Mesenchymal stem cell (in vitro differentiated cells and primary cell): ENCODE measurements at regions not wholly inside any gene's neighbourhood (a gene's known extent, or its start where the extent isn't known, plus 50 kb on each side); places are given as distances from the start of the nearest gene placed in this dataset.
"Not testable (repeated sequence)": the region's sequence is repeated elsewhere in the genome, so short reads cannot be mapped to it uniquely, and the experiment has no call there.

Experiments used
- DNase-seq: peaks from one replicate; pipeline ENCODE4 v3.0.0-alpha.2; 2013
- H2AFZ ChIP-seq: one replicate; pipeline ENCODE4 v1.6.1; 2013; ENCODE audit warnings: low read depth, mild to moderate bottlenecking, control low read depth, inconsistent platforms, low read length, moderate library complexity
- H2AK5ac ChIP-seq: 2 replicates; pipeline ENCODE4 v1.6.1; 2013; ENCODE audit warnings: low read length, moderate library complexity, mild to moderate bottlenecking, inconsistent platforms; ENCODE audit not compliant: severe bottlenecking
- H2BK120ac ChIP-seq: one replicate; pipeline ENCODE4 v1.6.1; 2013; ENCODE audit warnings: low read depth, mild to moderate bottlenecking, inconsistent platforms, low read length, moderate library complexity
- H2BK12ac ChIP-seq, 2 experiments: one replicate each; pipeline ENCODE4 v1.6.1; 2013; ENCODE audit warnings: inconsistent platforms in 2 of 2, low read length in 2 of 2, mild to moderate bottlenecking in 2 of 2, moderate library complexity in 2 of 2, control low read depth in 1 of 2
- H2BK15ac ChIP-seq: one replicate; pipeline ENCODE4 v1.6.1; 2013; ENCODE audit warnings: mild to moderate bottlenecking, low read depth, inconsistent platforms; ENCODE audit not compliant: poor library complexity, severe bottlenecking
- H2BK5ac ChIP-seq: 2 replicates; pipeline ENCODE4 v1.6.1; 2013; ENCODE audit warnings: low read depth, mild to moderate bottlenecking, low read length, control low read depth, inconsistent platforms; ENCODE audit not compliant: poor library complexity, severe bottlenecking
- H3K14ac ChIP-seq, 2 experiments: one replicate each; pipeline ENCODE4 v1.6.1; 2013; ENCODE audit warnings: inconsistent platforms in 2 of 2, low read length in 2 of 2, control low read depth in 1 of 2, mild to moderate bottlenecking in 1 of 2, moderate library complexity in 1 of 2
- H3K18ac ChIP-seq, 2 experiments: one replicate each; pipeline ENCODE4 v1.6.1; 2013; ENCODE audit warnings: inconsistent platforms in 2 of 2, low read length in 2 of 2, control low read depth in 1 of 2, low read depth in 1 of 2, mild to moderate bottlenecking in 1 of 2
- H3K23ac ChIP-seq, 2 experiments: one replicate each; pipeline ENCODE4 v1.6.1; 2013; ENCODE audit warnings: inconsistent platforms in 2 of 2, low read length in 2 of 2, mild to moderate bottlenecking in 2 of 2, moderate library complexity in 2 of 2, control low read depth in 1 of 2
- H3K27ac ChIP-seq: 2 replicates; pipeline ENCODE4 v1.5.1; 2013; ENCODE audit warnings: mild to moderate bottlenecking, moderate library complexity, low read length, control low read depth, inconsistent platforms; ENCODE audit not compliant: poor library complexity, severe bottlenecking
- H3K27me3 ChIP-seq, 2 experiments: 2 replicates each; pipeline versions ENCODE4 v1.6.1 to v1.7.0; 2013; ENCODE audit warnings: low read length in 2 of 2, mild to moderate bottlenecking in 2 of 2, moderate library complexity in 2 of 2, control low read depth in 1 of 2, inconsistent platforms in 1 of 2; ENCODE audit not compliant: control insufficient read depth in 1 of 2, insufficient read depth in 1 of 2
- H3K36me3 ChIP-seq, 2 experiments: 2 replicates each; pipeline versions ENCODE4 v1.6.1 to v1.7.0; 2013; ENCODE audit warnings: low read length in 2 of 2, control low read depth in 1 of 2, inconsistent platforms in 1 of 2, low read depth in 1 of 2, mild to moderate bottlenecking in 1 of 2; ENCODE audit not compliant: insufficient read depth in 2 of 2, control insufficient read depth in 1 of 2
- H3K4ac ChIP-seq, 2 experiments: one replicate each; pipeline ENCODE4 v1.6.1; 2013; ENCODE audit warnings: inconsistent platforms in 2 of 2, low read length in 2 of 2, mild to moderate bottlenecking in 2 of 2, moderate library complexity in 2 of 2, control low read depth in 1 of 2, low read depth in 1 of 2
- H3K4me1 ChIP-seq: 2 replicates; pipeline ENCODE4 v1.6.1; 2013; ENCODE audit warnings: low read depth, low read length, control low read depth; ENCODE audit not compliant: control insufficient read depth, insufficient read depth
- H3K4me2 ChIP-seq: 2 replicates; pipeline ENCODE4 v1.6.1; 2013; ENCODE audit warnings: low read length, mild to moderate bottlenecking, inconsistent platforms; ENCODE audit not compliant: poor library complexity, severe bottlenecking
- H3K4me3 ChIP-seq, 2 experiments: 2 replicates each; pipeline versions ENCODE4 v1.5.1 to v1.7.0; 2013; ENCODE audit warnings: low read length in 2 of 2, mild to moderate bottlenecking in 2 of 2, control low read depth in 1 of 2, low read depth in 1 of 2; ENCODE audit not compliant: insufficient read depth in 1 of 2
- H3K79me1 ChIP-seq: replicated peaks from 2 replicates; pipeline ENCODE4 v1.6.1; 2013; ENCODE audit warnings: mild to moderate bottlenecking, control low read depth, low read length, inconsistent platforms; ENCODE audit not compliant: poor library complexity, severe bottlenecking
- H3K9ac ChIP-seq: 2 replicates; pipeline ENCODE4 v1.7.0; 2013; ENCODE audit warnings: mild to moderate bottlenecking, low read length, moderate library complexity
- H3K9me3 ChIP-seq: 2 replicates; pipeline ENCODE4 v1.7.0; 2013; ENCODE audit warnings: mild to moderate bottlenecking, low read length; ENCODE audit not compliant: control insufficient read depth
- H4K8ac ChIP-seq: one replicate; pipeline ENCODE4 v1.6.1; 2013; ENCODE audit warnings: inconsistent platforms, mild to moderate bottlenecking, low read length, moderate library complexity
- H4K91ac ChIP-seq: one replicate; pipeline ENCODE4 v1.6.1; 2013; ENCODE audit warnings: mild to moderate bottlenecking, low read length, inconsistent platforms
- WGBS: methylation state at CpG from one replicate; pipeline ENCODE4 v1.1.7; 2013; ENCODE audit warnings: mixed read lengths; 5-methylcytosine and 5-hydroxymethylcytosine counted together

GRCh38 chr10:10725196-10725595 is 292.5 kb upstream of the CELF2 start:
- Histone ChIP-seq H3K27me3 (no peaks in the 10 kb centered on the region), H3K36me3 (no peaks in the 10 kb centered on the region), H2BK15ac (no peak overlapping the region), H4K8ac (no peak overlapping the region), H2BK120ac (no peak overlapping the region), H3K4me2 (no peak overlapping the region), H3K23ac (no peak overlapping the region), H3K14ac (no peak overlapping the region), H3K9me3 (no peaks in the 10 kb centered on the region), H3K79me1 (no peaks in the 10 kb centered on the region), H2BK12ac (no peak overlapping the region), H2AFZ (no peak overlapping the region), H2AK5ac (no peak overlapping the region), H4K91ac (no peak overlapping the region), H3K4me3 (no peak overlapping the region), H3K4ac (no peak overlapping the region), H3K9ac (no peak overlapping the region), H3K18ac (no peak overlapping the region), H3K4me1 (no peaks in the 10 kb centered on the region), H3K27ac (no peak overlapping the region), H2BK5ac (no peak overlapping the region)
- WGBS, result 91% methylated on average over 5 of the region's 5 CpGs
- DNase-seq, result no peak

GRCh38 chr10:10726101-10726500 is 291.6 kb upstream of the CELF2 start:
- Histone ChIP-seq H3K18ac (no peak overlapping the region), H2BK5ac (no peak overlapping the region), H4K91ac (no peak overlapping the region), H3K4ac (no peak overlapping the region), H3K27ac (no peak overlapping the region), H3K4me3 (no peak overlapping the region), H4K8ac (no peak overlapping the region), H3K9me3 (no peaks in the 10 kb centered on the region), H3K9ac (no peak overlapping the region), H2BK120ac (no peak overlapping the region), H3K14ac (no peak overlapping the region), H3K79me1 (no peaks in the 10 kb centered on the region), H3K23ac (no peak overlapping the region), H3K27me3 (no peaks in the 10 kb centered on the region), H3K4me2 (no peak overlapping the region), H2AFZ (no peak overlapping the region), H3K36me3 (no peaks in the 10 kb centered on the region), H2BK12ac (no peak overlapping the region), H3K4me1 (no peaks in the 10 kb centered on the region), H2BK15ac (no peak overlapping the region), H2AK5ac (no peak overlapping the region)
- 89% methylated on average over 5 of the region's 6 CpGs for WGBS
- DNase-seq, result no peak

GRCh38 chr10:10727411-10727810 is 290.3 kb upstream of the CELF2 start:
- H3K23ac ChIP-seq, H3K27ac ChIP-seq, H4K91ac ChIP-seq, H3K4ac ChIP-seq, H2BK5ac ChIP-seq, H3K9ac ChIP-seq, H3K18ac ChIP-seq, DNase-seq, H3K4me1 ChIP-seq, H2AK5ac ChIP-seq, H4K8ac ChIP-seq, H3K4me2 ChIP-seq, H2BK12ac ChIP-seq, H3K9me3 ChIP-seq, H3K4me3 ChIP-seq, H3K79me1 ChIP-seq, H2AFZ ChIP-seq, H3K14ac ChIP-seq, H3K36me3 ChIP-seq, H2BK15ac ChIP-seq, H2BK120ac ChIP-seq, H3K27me3 ChIP-seq: not testable (repeated sequence)
- WGBS, result 98% methylated on average over 14 of the region's 14 CpGs

- Histone ChIP-seq H2BK15ac (no peak overlapping the region), H3K79me1 (no peaks in the 10 kb centered on the region), H3K9ac (no peak overlapping the region), H3K14ac (no peak overlapping the region), H3K18ac (no peak overlapping the region), H3K27ac (no peak overlapping the region), H3K4me2 (no peak overlapping the region), H2AFZ (no peak overlapping the region), H2BK12ac (no peak overlapping the region), H4K8ac (no peak overlapping the region), H3K4me1 (no peaks in the 10 kb centered on the region), H4K91ac (no peak overlapping the region), H3K23ac (no peak overlapping the region), H3K4me3 (no peak overlapping the region), H3K4ac (no peak overlapping the region), H3K36me3 (no peaks in the 10 kb centered on the region), H2BK5ac (no peak overlapping the region), H2AK5ac (no peak overlapping the region), H2BK120ac (no peak overlapping the region), H3K27me3 (no peaks in the 10 kb centered on the region), H3K9me3 (no peaks in the 10 kb centered on the region)
- no peak for DNase-seq
- 84% methylated on average over 5 of the region's 5 CpGs for WGBS
Observed at GRCh38 chr10:10727812-10728211, 289.9 kb upstream of the CELF2 start.
